Fibroblast of skin of right biceps (primary cell): ENCODE measurements at regions not wholly inside any gene's neighbourhood (a gene's known extent, or its start where the extent isn't known, plus 50 kb on each side); places are given as distances from the start of the nearest gene placed in this dataset.

Experiments
- DNase-seq: peaks from one replicate; pipeline ENCODE4 v3.0.0-alpha.2; 2013

- no peak for DNase-seq
Observed at GRCh38 chr6:14968056-14968637, 277.7 kb upstream of the JARID2 start.

GRCh38 chr6:14969126-14969525, 276.7 kb upstream of the JARID2 start:
- no peak for DNase-seq

DNA sequence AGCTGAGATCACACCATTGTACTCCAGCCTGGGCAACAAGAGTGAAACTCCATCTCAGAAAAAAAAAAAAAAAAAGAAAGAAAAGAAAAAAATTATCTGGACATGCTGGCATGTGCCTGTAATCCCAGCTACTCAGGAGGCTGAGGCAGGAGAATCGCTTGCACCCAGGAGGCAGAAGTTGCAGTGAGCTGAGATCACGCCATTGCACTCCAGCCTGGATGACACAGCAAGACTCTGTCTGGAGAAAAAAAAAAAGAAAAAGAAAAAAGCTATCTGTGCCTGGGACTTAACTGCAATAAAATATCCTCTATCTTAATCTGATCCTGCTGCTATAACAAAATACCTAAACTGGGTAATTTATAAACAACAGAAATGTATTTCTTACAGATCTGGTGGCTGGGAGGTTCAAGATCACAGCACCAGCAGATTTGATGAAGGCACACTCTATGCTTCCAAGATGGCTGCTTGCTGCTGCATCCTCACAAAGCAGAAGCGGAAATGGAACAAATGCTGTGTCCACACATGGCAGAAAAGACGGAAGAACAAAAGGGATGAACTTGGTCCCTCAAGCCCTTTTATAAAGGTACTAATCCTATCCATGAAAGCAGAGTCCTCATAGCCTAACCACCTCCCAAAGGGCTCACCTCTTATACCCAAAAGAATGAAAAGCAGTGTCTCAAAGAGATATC, 273.3 kb upstream of the JARID2 start:
- no peak for DNase-seq

GRCh38 chr6:14974372-14974771, 271.5 kb upstream of the JARID2 start:
- DNase-seq: no peak

GRCh38 chr6:14974792-14975470, 270.9 kb upstream of the JARID2 start:
- DNase-seq: no peak

DNA sequence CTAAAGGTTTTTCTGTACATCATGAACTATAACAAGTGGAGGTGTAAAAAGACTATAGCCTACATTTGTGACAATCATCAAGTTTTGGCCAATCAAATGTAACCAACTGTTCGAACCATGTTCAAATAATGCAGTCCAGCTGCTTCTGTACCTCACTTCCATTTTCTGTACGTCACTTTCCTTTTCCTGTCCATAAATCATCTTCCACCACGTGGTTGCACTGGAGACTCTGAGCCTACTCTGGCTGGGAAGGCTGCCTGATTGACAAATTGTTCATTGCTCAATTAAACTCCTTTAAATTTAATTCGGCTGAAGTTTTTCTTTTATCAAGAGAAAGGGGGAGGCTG, 270.4 kb upstream of the JARID2 start:
- peak; percentile 46 for DNase-seq

- no peak for DNase-seq
Observed at GRCh38 chr6:14977747-14978382, 268.0 kb upstream of the JARID2 start.

DNA sequence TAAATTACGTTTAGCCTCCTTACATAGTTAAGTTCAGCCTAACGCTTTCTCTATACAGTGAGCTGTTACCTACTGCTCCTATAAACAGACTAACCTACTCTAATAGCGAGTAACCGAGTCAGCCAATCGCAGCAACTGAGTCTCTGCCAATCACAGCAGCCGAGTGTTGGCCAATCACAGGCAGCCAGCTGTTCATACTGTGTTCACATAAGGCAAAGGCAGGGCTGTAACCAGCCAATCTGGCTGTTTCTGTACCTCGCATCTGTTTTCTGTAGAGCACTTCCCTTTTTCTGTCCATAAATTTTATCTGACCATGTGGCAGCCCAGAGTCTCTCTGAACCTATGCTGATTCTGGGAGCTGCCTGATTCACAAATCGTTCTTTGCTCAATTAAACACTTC, 263.9 kb upstream of the JARID2 start:
- DNase-seq: no peak

DNA sequence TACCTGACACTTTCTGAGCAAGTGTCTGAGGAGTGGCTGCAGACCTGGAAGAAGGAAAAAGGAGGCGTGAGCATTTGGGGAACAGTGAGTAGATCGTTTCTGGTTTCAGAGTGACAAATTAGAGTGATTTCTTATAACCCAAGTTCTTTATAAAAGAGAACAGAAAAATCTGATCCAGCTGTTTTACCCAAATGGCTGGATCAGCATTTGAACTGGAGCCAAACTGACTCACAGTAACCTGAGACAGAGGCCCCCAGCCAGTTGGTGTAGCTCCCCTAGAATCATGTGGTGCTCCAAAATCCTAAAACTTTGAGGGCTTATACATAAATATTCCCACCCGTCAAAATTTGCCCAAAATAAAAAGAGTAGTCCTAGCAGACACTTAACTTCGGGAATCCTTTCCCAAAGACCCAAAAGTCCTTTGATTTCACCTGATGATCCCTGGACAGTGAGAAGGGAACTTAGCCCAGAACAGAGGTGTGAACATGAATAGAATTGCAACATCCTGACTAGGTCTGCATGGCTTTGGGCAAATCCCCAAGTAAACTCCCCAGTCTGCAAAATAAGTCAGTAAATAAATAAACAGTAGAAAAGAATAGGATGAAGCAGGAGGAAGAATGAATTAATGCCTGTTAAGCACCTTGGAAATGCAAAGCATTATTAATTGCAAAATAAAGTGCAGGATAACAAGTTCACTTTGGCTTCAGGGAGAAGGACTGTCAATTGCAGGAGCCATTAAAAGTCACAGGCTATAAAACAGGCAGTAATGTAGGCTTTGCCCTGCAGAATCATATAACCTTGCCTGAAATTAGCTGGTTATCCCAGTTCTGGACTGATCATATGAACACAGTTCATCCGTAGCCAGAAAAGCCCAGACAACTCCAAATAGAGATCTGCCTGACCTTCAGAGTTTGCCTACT, 262.0 kb upstream of the JARID2 start:
- DNase-seq: peak; percentile 16

GRCh38 chr6:14984519-14984853, 261.4 kb upstream of the JARID2 start:
- DNase-seq: peak; percentile 9

GRCh38 chr6:14985366-14985765, 260.5 kb upstream of the JARID2 start:
- DNase-seq: no peak

DNA sequence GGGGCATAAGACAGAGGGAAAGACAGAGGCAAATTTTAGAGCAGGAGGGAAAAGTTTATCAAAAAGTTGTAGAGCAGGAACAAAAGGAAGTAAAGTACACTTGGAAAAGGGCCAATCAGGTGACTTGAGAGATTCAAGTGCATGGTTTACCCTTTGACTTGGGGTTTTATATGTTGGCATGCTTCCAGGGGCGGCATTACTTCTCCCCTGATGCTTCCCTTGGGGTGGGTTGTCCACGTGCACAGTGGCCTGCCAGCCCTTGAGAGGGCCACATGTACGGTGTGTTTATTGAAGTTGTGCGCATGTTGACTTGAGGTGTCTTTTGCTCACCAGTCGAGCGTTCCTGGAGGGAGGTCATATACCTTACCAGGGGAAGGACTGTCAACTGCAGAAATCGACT, 259.5 kb upstream of the JARID2 start:
- no peak for DNase-seq

- DNase-seq: no peak
Observed at GRCh38 chr6:14987490-14987889, 258.4 kb upstream of the JARID2 start.

DNA sequence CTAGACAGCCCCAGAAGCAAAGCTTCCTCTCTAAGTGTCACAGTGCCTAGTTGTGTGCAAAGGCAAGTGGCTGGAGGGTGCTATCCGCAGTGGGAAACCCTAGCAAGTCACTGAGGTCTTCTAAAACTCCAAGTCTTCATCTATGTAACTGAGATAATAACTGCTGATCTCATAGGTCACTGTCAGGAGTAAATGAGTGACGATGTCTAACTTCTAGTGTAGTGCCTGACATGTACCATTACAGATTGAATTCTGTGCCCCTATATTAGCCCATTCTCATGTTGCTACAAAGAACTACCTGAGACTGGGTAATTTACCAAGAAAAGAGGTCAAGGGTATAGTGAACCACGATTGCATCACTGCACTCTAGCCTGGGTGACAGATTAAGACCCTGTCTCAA, 253.5 kb upstream of the JARID2 start:
- DNase-seq: no peak

GRCh38 chr6:14995208-14995607, 250.7 kb upstream of the JARID2 start:
- DNase-seq: no peak

DNA sequence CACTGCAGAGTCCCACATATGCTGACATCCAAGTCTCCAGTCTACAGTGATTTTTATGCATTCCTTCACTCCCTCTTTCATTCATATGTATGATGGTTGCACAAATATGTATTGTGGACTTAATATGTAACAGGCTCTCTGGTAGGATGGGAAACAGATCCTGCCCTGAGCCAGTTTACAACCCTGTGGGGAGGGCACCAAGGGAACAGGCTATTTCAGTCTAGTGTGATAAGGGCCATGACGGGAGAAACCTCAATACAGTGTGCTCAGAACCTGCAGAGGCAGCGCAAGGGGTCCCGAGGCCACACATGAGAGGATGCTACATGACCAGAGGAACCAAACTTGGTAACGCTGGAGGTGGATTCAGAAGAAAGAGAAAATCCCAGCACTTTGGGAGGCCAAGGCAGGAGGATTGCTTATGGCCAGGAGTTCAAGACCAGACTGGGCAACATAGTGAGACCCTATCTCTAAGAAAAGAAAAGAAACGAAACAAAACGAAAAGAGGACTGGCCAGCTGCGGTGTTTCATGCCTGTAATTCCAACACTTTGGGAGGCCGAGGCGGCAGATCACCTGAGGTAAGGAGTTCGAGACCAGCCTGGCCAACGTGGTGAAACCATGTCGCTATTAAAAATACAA, 249.8 kb upstream of the JARID2 start:
- no peak for DNase-seq

DNA sequence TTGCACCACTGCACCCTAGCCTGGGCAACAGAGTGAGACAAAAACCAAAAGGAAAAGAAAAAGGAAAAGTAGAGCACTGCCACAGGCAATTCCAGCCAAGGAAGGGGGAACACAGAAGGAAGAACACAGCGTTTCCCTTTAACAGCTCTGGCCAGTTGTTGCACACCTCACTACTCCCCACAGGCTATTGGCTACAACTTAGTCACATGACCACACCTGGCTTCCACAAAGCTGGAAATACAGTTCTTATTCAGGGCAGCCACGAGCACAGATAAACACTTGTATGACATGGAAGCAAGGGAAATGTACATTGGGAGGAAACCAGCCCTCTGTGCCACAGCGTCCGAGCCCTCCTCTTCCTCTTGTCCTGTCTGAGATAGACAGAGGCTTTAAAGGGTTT, 249.0 kb upstream of the JARID2 start:
- no peak for DNase-seq

DNA sequence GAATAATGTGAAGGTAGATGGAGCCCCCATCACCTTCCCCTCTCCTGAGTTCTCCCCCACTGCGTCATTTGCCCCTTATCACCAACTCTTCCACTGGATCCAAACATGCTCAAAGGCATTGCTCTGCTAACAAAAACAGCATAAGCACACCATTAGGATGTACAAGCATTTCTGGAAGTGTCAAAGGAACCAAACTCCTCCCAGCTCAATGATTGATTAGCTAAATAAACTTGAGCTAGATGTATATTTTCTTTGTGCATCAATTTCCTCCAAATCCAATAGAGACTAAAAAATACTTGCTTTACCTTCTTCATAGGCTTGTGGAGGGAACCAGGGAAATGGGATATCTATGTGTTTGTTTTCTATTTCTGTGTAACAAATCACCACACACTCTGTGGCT, 248.4 kb upstream of the JARID2 start:
- DNase-seq: no peak

- no peak for DNase-seq
Observed at GRCh38 chr6:14999106-14999505, 246.8 kb upstream of the JARID2 start.

- DNase-seq: no peak
Observed at GRCh38 chr6:15001326-15001910, 244.5 kb upstream of the JARID2 start.

- DNase-seq: no peak
Observed at GRCh38 chr6:15008269-15008668, 237.6 kb upstream of the JARID2 start.

DNA sequence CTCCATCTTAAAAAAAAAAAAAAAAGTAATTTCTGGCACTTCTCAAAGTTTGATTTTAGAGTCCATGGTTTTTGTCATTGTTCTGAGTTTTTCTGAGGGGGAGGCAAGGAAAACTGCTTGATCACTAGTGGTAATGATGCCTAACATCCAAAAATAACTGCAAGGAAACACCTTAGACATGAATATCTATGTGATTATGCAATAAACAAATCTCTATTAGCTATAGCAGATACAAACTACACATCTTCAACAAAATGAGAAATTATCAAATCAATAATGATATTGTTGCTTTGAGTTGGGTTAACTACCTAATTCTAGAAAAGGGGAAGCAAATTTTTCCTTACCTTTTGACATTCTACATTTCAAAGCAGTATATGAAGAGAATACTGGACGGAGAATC, 230.9 kb upstream of the JARID2 start:
- no peak for DNase-seq
